ENCODE measurements at regions not wholly inside any gene's neighbourhood (a gene's known extent, or its start where the extent isn't known, plus 50 kb on each side); places are given as distances from the start of the nearest gene placed in this dataset.

GRCh38 chr7:149683898-149684297 lies 89.5 kb downstream of the ZNF467 start:
- Histone ChIP-seq H3K27ac (ENCODE audit: low read depth, low read length, poor library complexity, severe bottlenecking) (no peak overlapping the region), H3K4me2 (ENCODE audit: low read length) (no peak overlapping the region), H3K27me3 (ENCODE audit: insufficient read depth, low read length) (peaks cover 9% of the 10 kb centered on the region; the same call in 1 of the 2 replicates), H3K36me3 (ENCODE audit: insufficient read depth, low read length) (no peaks in the 10 kb centered on the region), H3K79me2 (ENCODE audit: insufficient read depth, low read length) (no peaks in the 10 kb centered on the region), H3K4me3 (ENCODE audit: low read depth, low read length, poor library complexity, severe bottlenecking) (no peak overlapping the region), H2AFZ (ENCODE audit: low read length) (no peak overlapping the region), H3K9me2 (ENCODE audit: low read depth, low read length) (no peaks in the 10 kb centered on the region), H3K4me1 (ENCODE audit: insufficient read depth, low read length, severe bottlenecking) (no peaks in the 10 kb centered on the region), H3K9me3 (ENCODE audit: low read length) (peaks cover 4% of the 10 kb centered on the region; the same call in 1 of the 2 replicates), H4K20me1 (ENCODE audit: insufficient read depth, low read length) (no peaks in the 10 kb centered on the region), H3F3A (ENCODE audit: insufficient read depth, low read length) (no peaks in the 10 kb centered on the region), H3K9ac (ENCODE audit: low read length) (no peak overlapping the region)
- TF ChIP-seq CTCF (IDR thresholded peaks at IDR 0.05; ENCODE audit: low read length) (no peak), EZH2 (IDR thresholded peaks at IDR 0.05; ENCODE audit: borderline replicate concordance, low read length) (no peak)

GRCh38 chr7:149683181-149683580 lies 90.2 kb downstream of the ZNF467 start:
- no peak for TF ChIP-seq CTCF (IDR thresholded peaks at IDR 0.05; ENCODE audit: low read length)
- TF ChIP-seq EZH2 (IDR thresholded peaks at IDR 0.05; ENCODE audit: borderline replicate concordance, low read length): no peak
- H3K4me2 ChIP-seq (ENCODE audit: low read length): no peak overlapping the region

GRCh38 chr7:149682038-149682437 lies 91.3 kb downstream of the ZNF467 start:
- Histone ChIP-seq H3K4me2 (ENCODE audit: low read length) (no peak overlapping the region), H3K27me3 (ENCODE audit: insufficient read depth, low read length) (peaks cover 10% of the 10 kb centered on the region; the same call in 1 of the 2 replicates), H3K27ac (ENCODE audit: low read depth, low read length, poor library complexity, severe bottlenecking) (no peak overlapping the region), H3K4me3 (ENCODE audit: low read depth, low read length, poor library complexity, severe bottlenecking) (no peak overlapping the region), H3K9me2 (ENCODE audit: low read depth, low read length) (no peaks in the 10 kb centered on the region), H3K79me2 (ENCODE audit: insufficient read depth, low read length) (no peaks in the 10 kb centered on the region), H3F3A (ENCODE audit: insufficient read depth, low read length) (no peaks in the 10 kb centered on the region), H4K20me1 (ENCODE audit: insufficient read depth, low read length) (no peaks in the 10 kb centered on the region), H2AFZ (ENCODE audit: low read length) (no peak overlapping the region), H3K4me1 (ENCODE audit: insufficient read depth, low read length, severe bottlenecking) (no peaks in the 10 kb centered on the region), H3K9ac (ENCODE audit: low read length) (no peak overlapping the region), H3K36me3 (ENCODE audit: insufficient read depth, low read length) (no peaks in the 10 kb centered on the region), H3K9me3 (ENCODE audit: low read length) (no peaks in the 10 kb centered on the region)
- TF ChIP-seq CTCF (IDR thresholded peaks at IDR 0.05; ENCODE audit: low read length) (no peak), EZH2 (IDR thresholded peaks at IDR 0.05; ENCODE audit: borderline replicate concordance, low read length) (no peak)

More at GRCh38 chr7:149683181-149683580, 90.2 kb downstream of the ZNF467 start:
- no peaks in the 10 kb centered on the region for H3K4me1 ChIP-seq (ENCODE audit: insufficient read depth, low read length, severe bottlenecking)
- no peak overlapping the region for H3K9ac ChIP-seq (ENCODE audit: low read length)
- no peaks in the 10 kb centered on the region for H3K9me2 ChIP-seq (ENCODE audit: low read depth, low read length)
- H3K9me3 ChIP-seq (ENCODE audit: low read length): no peaks in the 10 kb centered on the region
- no peaks in the 10 kb centered on the region for H3K79me2 ChIP-seq (ENCODE audit: insufficient read depth, low read length)
- no peak overlapping the region for H3K27ac ChIP-seq (ENCODE audit: low read depth, low read length, poor library complexity, severe bottlenecking)
- H3F3A ChIP-seq (ENCODE audit: insufficient read depth, low read length): no peaks in the 10 kb centered on the region
- H2AFZ ChIP-seq (ENCODE audit: low read length): no peak overlapping the region
- peaks cover 4% of the 10 kb centered on the region; the same call in 1 of the 2 replicates for H3K27me3 ChIP-seq (ENCODE audit: insufficient read depth, low read length)
- no peak overlapping the region for H3K4me3 ChIP-seq (ENCODE audit: low read depth, low read length, poor library complexity, severe bottlenecking)
- no peaks in the 10 kb centered on the region for H3K36me3 ChIP-seq (ENCODE audit: insufficient read depth, low read length)
- H4K20me1 ChIP-seq (ENCODE audit: insufficient read depth, low read length): no peaks in the 10 kb centered on the region
